GM19438 (cell line): ENCODE measurements at regions not wholly inside any gene's neighbourhood (a gene's known extent, or its start where the extent isn't known, plus 50 kb on each side); places are given as distances from the start of the nearest gene placed in this dataset.
"Not testable (repeated sequence)": the region's sequence is repeated elsewhere in the genome, so short reads cannot be mapped to it uniquely, and the experiment has no call there.

ENCODE experiments used
- ATAC-seq: cut with Tn5 transposase; IDR thresholded peaks from one replicate; pipeline ENCODE4 v1.9.1; 2021; ENCODE audit warnings: low read depth; ENCODE audit not compliant: unreplicated experiment

DNA sequence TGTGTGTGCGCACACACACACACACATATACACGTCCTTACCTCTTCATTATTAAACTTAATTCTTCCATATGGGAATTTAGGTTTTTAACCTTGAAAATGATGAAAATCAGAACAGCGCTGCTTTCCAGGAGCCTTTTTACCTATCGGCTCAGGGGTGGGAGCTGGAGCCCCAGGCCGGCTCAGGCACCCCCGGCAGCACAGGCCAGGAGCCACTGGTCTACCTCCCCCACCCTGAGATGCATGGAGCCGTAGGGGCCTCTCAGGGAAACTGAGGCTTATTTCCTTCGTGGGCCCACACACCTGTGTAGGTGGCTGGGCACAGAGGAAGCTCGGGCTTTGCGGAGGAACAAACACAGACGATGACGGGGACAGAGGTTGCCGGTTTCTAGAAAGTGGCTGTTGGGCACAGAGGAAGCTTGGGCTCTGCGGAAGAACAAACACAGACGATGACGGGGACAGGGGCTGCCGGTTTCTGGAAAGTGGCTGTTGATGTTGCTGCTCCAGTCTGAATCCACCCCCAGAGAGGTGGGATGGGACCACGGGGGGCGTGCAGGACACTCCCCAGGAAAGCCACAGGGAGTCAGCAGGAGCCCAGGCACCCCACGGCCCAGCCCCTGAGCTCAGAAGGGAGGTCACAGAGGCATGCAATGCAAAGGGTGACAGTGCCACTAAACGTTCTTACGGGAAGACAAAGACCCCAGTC, 149.4 kb downstream of the BRD1 start:
- ATAC-seq = no peak

DNA sequence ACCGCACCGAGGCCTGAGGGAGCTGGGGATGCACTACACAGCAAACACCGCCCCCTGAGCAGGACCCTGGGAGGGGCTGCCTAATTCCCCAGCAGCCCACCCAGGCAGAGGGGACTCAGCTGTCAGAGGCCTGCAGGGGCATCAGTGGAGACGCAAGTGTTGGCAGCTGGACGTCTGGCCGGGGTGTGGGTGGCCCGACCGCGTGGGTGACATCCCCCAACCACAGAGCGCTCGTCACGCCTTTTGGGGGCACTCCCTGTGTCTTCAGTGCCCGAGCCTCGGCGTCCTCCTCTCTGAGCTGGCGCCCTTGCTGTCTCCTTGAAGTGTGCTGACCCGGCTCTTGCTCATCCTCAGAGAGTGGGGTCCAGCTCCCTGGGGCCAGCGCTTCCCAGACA, 150.2 kb downstream of the BRD1 start:
- no peak for ATAC-seq

DNA sequence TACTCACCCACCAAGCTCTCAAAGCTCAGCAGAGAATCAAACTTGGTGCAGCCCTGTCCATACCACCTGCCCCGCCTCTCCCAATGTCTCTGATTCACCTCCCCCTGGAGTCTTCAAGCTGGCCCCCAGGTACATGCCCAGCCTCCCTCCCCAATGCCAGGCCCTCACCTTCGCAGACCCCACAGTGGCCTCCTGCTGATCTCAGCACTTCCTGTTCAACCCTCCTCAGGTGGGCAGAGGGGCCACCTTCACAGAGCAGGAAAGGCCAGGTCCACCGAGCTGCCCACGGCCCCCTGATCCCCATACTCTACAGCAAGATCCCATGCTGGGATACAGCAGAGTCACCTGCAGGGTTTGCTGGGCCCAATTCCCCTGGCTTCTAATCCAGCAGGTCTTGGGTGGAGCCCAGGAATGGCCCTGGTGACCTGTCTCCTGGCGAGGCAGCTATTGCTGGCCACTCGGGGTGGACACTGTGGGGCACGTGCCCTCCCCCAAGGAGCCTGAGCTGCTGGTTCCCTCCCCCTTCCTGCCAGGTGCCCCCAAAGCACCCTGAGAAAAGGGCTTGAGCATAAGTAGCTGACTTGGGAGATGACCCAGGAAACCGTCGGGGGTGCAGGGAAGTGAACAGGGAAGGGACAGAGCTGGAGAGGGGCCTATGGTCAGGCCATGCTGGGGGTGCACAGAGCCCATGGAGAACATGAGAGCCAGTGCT, 150.7 kb downstream of the BRD1 start:
- ATAC-seq = no peak

- ATAC-seq = no peak
Observed at GRCh38 chr22:49676230-49676629, 151.4 kb downstream of the BRD1 start.

DNA sequence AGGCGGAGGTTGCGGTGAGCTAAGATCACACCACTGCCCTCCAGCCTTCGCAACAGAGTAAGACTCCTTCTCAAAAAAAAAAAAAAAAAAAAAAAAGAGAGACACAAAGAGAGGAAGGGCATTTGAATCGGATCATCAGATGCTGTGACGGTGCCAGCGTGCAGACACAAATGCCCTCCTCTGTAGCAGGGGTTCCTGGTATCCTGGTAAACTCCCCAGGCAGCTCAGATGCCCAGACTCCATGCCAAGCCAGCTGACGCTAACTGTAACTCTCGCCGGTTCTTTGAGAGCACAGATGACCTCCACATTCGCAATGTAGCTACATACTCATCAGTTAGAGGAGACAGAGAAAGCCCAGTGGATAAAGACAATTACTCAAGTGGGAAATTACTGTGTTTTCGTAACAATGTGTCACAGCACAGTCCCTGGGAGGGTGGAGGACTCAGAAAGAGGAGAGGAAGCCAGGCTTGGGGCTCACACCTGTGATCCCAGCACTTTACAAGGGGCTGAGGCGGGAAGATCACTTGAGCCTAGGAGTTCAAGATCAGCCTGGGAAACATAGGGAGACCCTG, 153.1 kb downstream of the BRD1 start:
- ATAC-seq = no peak

GRCh38 chr22:49673048-49673447, 154.6 kb downstream of the BRD1 start:
- no peak for ATAC-seq

- no peak for ATAC-seq
Observed at GRCh38 chr22:49672014-49672516, 155.6 kb downstream of the BRD1 start.

DNA sequence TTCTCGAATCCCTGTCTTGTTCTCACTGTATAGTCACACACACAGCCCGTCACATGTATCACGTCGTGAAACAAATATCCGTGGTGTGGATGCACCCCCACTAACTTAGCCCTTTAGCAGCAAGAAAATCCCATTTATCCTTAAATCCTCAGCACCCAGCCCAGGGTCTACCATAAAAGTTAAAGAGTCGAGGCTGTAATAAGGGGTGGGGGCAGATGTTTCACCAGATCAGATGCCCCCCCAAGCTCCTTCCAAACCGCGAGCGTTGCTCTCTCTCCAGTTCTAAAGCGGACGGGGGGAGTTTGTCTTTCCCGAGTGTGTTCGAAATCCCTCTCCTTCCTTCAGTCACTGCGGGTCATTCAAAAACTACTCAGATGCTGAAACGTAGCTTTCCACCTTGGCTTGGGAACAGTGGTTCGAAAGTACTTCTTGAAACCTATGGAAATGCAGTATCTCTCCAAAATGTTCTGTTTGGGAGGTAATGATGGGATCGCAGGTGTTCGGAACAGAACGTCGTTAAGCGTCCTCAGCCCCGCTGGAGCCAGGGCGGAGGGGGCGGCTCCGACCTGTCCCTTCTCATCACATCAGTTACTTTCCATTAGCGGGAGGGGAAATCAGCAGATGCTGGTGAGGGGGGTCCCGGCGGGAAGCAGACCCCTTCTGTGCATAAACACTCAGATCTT, 156.2 kb downstream of the BRD1 start:
- ATAC-seq = no peak

- ATAC-seq = no peak
Observed at GRCh38 chr22:49670456-49671330, 157.0 kb downstream of the BRD1 start.

DNA sequence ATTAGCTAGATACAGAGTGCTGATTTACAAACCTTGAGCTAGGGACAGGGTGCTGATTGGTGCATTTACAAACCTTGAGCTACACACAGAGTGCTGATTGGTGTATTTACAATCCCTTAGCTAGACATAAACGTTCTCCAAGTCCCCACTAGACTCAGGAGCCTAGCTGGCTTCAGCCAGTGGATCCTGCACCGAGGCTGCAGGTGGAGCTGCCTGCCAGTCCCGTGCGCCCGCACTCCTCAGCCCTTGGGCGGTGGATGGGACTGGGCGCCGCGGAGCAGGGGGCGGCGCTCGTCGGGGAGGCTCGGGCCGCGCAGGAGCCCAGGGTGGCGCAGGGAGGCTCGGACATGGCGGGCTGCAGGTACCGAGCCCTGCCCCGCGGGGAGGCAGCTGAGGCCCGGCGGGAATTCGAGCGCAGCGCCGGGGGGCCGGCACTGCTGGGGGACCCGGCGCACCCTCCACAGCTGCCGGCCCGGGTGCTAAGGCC, 157.7 kb downstream of the BRD1 start:
- not testable (repeated sequence) for ATAC-seq

- ATAC-seq = not testable (repeated sequence)
Observed at GRCh38 chr22:49669427-49669968, 158.2 kb downstream of the BRD1 start.

DNA sequence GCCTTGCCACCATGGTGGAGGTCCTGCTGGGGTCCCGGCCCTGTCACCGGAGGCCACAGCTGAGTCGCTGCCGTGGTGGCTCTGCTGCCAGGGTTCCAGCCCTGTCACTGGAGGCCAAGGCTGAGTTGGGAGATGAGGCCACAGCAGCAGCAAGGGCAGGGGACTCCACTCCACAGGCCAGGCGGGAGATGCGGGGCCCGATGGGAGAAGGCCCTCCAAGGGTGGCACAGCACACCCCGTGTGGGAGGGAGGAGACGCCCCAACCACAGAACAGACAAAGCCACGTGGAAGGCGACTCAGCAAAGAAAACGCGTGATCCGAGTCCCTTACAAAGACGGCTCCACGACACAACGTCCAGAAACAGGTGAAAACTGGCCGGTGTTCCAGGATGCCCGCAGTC, 159.3 kb downstream of the BRD1 start:
- no peak for ATAC-seq

DNA sequence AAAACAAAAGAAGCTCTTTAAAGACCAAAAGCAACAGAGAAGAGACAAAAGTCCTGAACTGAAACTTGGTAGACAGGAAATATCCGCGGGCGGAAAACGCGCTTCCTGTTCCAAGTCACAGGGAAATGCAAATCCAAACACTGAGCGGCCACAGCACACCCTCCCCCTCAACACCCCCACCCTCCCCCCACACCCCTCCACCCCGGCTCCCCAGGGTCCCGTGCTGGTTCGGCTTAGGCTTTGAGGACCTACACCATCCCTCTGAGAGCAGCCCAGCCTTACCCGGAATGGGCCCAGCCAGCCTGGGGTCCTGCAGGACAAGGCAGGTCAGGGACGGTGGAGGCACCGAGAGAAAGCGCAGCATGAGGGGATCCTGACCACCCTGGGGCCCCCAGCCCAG, 160.4 kb downstream of the BRD1 start:
- ATAC-seq = no peak

DNA sequence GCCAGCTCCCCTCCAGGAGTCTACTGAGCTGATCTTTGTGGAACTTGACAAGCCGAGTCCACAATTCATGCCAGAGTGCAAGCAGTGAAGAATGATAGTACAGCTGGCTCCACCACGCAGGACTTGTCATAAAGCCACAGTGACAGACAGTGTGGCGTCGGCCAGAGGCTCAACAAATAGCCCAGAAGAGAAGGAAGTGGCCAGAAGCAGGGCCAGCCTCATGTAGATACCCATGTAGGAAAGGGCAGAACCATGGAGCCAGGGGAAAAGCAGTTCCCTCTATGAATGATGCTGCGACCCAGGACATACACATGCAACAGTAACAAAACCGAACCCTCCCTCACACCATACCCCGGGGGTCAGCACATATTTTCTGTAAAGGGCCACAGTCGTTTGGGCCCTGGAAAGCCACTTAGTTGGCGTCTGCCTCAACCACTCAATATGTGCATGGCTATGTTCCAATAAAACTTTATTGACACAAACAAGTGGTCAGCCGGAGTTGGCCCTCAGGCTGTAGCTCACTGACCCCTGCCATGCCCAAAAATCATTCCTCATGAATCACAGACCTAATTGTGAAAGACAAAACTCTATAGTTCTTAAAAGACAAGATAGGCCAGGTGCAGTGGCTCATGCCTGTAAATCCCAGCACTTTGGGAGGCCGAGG, 161.4 kb downstream of the BRD1 start:
- ATAC-seq = no peak

DNA sequence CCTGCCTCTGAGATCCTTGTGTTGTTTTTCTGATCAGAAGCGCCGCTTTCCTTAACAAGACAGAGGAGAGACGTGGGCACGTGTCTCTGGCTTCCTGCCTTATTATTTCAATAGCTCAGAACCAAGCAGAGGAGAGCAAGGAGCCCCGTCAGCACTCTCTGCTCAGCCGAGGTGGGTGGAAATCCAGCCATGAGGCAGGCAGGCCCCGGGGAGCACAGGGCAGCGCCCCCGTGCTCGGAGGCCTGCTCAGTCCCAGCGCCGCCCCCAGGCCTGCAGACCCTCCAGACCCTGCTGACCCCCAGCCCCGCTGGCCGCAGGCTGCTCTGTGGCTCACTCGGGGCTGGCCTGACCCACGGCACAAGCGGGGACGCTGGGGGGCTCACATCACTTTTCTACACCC, 162.8 kb downstream of the BRD1 start:
- ATAC-seq = no peak

GRCh38 chr22:49664371-49664881, 163.2 kb downstream of the BRD1 start:
- no peak for ATAC-seq

GRCh38 chr22:49663823-49664222, 163.8 kb downstream of the BRD1 start:
- ATAC-seq = no peak

GRCh38 chr22:49663311-49663711, 164.4 kb downstream of the BRD1 start:
- no peak for ATAC-seq

DNA sequence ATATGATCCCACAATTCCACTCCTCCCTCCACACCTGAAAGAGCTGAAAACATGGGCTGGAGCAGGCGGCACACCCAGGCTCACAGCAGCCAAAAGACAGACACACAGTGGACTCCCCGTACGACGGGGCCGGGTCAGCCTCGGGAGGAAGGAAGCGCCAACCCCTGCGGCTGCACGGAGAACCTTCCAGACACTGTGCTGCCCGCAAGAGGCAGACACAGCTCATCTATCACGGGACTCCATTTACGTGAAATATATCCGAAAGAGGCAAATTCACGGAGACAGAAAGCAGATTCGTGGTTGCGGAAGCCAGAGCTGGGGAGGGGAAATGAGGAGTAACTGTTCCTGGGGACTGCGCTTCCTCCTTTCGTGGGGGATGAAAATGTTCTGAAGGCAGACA, 165.0 kb downstream of the BRD1 start:
- no peak for ATAC-seq
